WTC11 (cell line): ENCODE measurements at regions not wholly inside any gene's neighbourhood (a gene's known extent, or its start where the extent isn't known, plus 50 kb on each side); places are given as distances from the start of the nearest gene placed in this dataset.

Experiments used
- ATAC-seq: fragments of 200-7000 bp; cut with Tn5 transposase; 2 replicates; pipeline ENCODE4 v1.10.0; 2021; ENCODE audit warnings: mild to moderate bottlenecking, moderate library complexity
- CTCF ChIA-PET: fragments of 300-600 bp; sonication (Branson Sonifier 250); formaldehyde crosslinking; loops from one replicate; lab custom pipeline; 2021; ENCODE audit warnings: antibody characterized with exemption; lab: Charles Lee
- POLR2A ChIA-PET: fragments of 350-600 bp; sonication (Branson Sonifier 250); formaldehyde crosslinking; loops from one replicate; lab custom pipeline; 2021; ENCODE audit warnings: antibody characterized with exemption; lab: Charles Lee
- DNase-seq: peaks from one replicate; pipeline ENCODE4 v3.0.0; 2021; ENCODE audit warnings: low spot score
- H3K27ac Mint-ChIP-seq: 2 replicates; pipeline ENCODE4 v1.8.0; 2021; ENCODE audit warnings: mixed read lengths
- H3K27me3 Mint-ChIP-seq: 2 replicates; pipeline ENCODE4 v1.8.0; 2021; ENCODE audit warnings: low read depth, mild to moderate bottlenecking, moderate library complexity, mixed read lengths
- H3K36me3 Mint-ChIP-seq: 2 replicates; pipeline ENCODE4 v1.8.0; 2021; ENCODE audit warnings: mixed read lengths
- H3K4me1 Mint-ChIP-seq: 2 replicates; pipeline ENCODE4 v1.8.0; 2022; ENCODE audit warnings: mixed read lengths
- H3K4me3 Mint-ChIP-seq: 2 replicates; pipeline ENCODE4 v1.8.0; 2021; ENCODE audit warnings: mild to moderate bottlenecking, moderate library complexity, mixed read lengths
- H3K9me3 Mint-ChIP-seq: 2 replicates; pipeline ENCODE4 v1.8.0; 2021; ENCODE audit warnings: mixed read lengths
- CBFB ChIP-seq: sonication (generic); formaldehyde crosslinking; IDR thresholded peaks from 2 replicates; pipeline ENCODE4 v1.8.1; 2022; ENCODE audit warnings: mild to moderate bottlenecking, low read depth, missing genetic modification reagents
- CREB1 ChIP-seq: sonication (generic); formaldehyde crosslinking; IDR thresholded peaks from 2 replicates; pipeline ENCODE4 v1.8.0; 2023; ENCODE audit warnings: mild to moderate bottlenecking, missing genetic modification reagents
- GRHL2 ChIP-seq: fragments of 250-450 bp; sonication (Bioruptor Pico); IDR thresholded peaks from 2 replicates; pipeline ENCODE4 v1.8.0; 2022; ENCODE audit warnings: mild to moderate bottlenecking, moderate library complexity; ENCODE audit not compliant: insufficient replicate concordance, severe bottlenecking
- IRF2 ChIP-seq: sonication (generic); formaldehyde crosslinking; IDR thresholded peaks from 2 replicates; pipeline ENCODE4 v1.8.0; 2022; ENCODE audit warnings: low read depth, missing genetic modification reagents, borderline replicate concordance
- MLX ChIP-seq: sonication (generic); formaldehyde crosslinking; IDR thresholded peaks from 2 replicates; pipeline ENCODE4 v1.8.1; 2023; ENCODE audit warnings: mild to moderate bottlenecking, missing genetic modification reagents, moderate library complexity
- RORB ChIP-seq: fragments of 250-450 bp; sonication (Bioruptor Pico); IDR thresholded peaks from 2 replicates; pipeline ENCODE4 v1.9.0; 2021; ENCODE audit warnings: mild to moderate bottlenecking
- SMAD4 ChIP-seq: sonication (generic); formaldehyde crosslinking; IDR thresholded peaks from 2 replicates; pipeline ENCODE4 v1.8.0; 2022; ENCODE audit warnings: mild to moderate bottlenecking, missing genetic modification reagents
- SP1 ChIP-seq: sonication (generic); formaldehyde crosslinking; conservative IDR thresholded peaks from 2 replicates; pipeline ENCODE4 v1.8.1; 2022; ENCODE audit warnings: missing genetic modification reagents
- TCF7 ChIP-seq: sonication (generic); formaldehyde crosslinking; IDR thresholded peaks from 2 replicates; pipeline ENCODE4 v1.8.0; 2022; ENCODE audit warnings: mild to moderate bottlenecking, low read depth, missing genetic modification reagents, moderate library complexity
- USF1 ChIP-seq: sonication (generic); formaldehyde crosslinking; IDR thresholded peaks from 2 replicates; pipeline ENCODE4 v1.8.0; 2022; ENCODE audit warnings: mild to moderate bottlenecking, missing genetic modification reagents
- ZNF219 ChIP-seq: sonication (generic); formaldehyde crosslinking; IDR thresholded peaks from 2 replicates; pipeline ENCODE4 v1.8.0; 2023; ENCODE audit warnings: missing genetic modification reagents, mild to moderate bottlenecking, borderline replicate concordance
- ZNF263 ChIP-seq: sonication (generic); formaldehyde crosslinking; IDR thresholded peaks from 2 replicates; pipeline ENCODE4 v1.8.1; 2022; ENCODE audit warnings: low read depth, mild to moderate bottlenecking, moderate library complexity, missing genetic modification reagents
- ZNF396 ChIP-seq: fragments of 250-450 bp; sonication (Bioruptor Pico); IDR thresholded peaks from 2 replicates; pipeline ENCODE4 v1.8.0; 2021; ENCODE audit warnings: mild to moderate bottlenecking, moderate library complexity, borderline replicate concordance
- TF ChIP-seq, protein P1 (sequence below): fragments of 250-450 bp; sonication (Bioruptor Pico); IDR thresholded peaks from 2 replicates; pipeline ENCODE4 v1.9.0; 2021; ENCODE audit warnings: mild to moderate bottlenecking
- TF ChIP-seq, protein P2 (sequence below): sonication (generic); formaldehyde crosslinking; IDR thresholded peaks from 2 replicates; pipeline ENCODE4 v1.8.0; 2022; ENCODE audit warnings: mild to moderate bottlenecking, missing genetic modification reagents
- TF ChIP-seq, protein P3 (sequence below): sonication (generic); formaldehyde crosslinking; conservative IDR thresholded peaks from 2 replicates; pipeline ENCODE4 v1.8.1; 2023; ENCODE audit warnings: mild to moderate bottlenecking, low read depth, missing genetic modification reagents, moderate library complexity
- TF ChIP-seq, protein P4 (sequence below): fragments of 250-450 bp; sonication (Bioruptor Pico); IDR thresholded peaks from 2 replicates; pipeline ENCODE4 v2.1.2; 2022; ENCODE audit warnings: mild to moderate bottlenecking, moderate library complexity
- TF ChIP-seq, protein P5 (sequence below): sonication (generic); formaldehyde crosslinking; IDR thresholded peaks from 2 replicates; pipeline ENCODE4 v1.8.1; 2022; ENCODE audit warnings: mild to moderate bottlenecking, missing genetic modification reagents, moderate library complexity, borderline replicate concordance
- TF ChIP-seq, protein P6 (sequence below): sonication (generic); formaldehyde crosslinking; IDR thresholded peaks from 2 replicates; pipeline ENCODE4 v1.8.1; 2023; ENCODE audit warnings: mild to moderate bottlenecking, missing genetic modification reagents
- TF ChIP-seq, protein P7 (sequence below): fragments of 250-450 bp; sonication (Bioruptor Pico); IDR thresholded peaks from 2 replicates; pipeline ENCODE4 v1.9.0; 2021; ENCODE audit warnings: moderate library complexity, mild to moderate bottlenecking, inconsistent platforms, borderline replicate concordance

DNA sequence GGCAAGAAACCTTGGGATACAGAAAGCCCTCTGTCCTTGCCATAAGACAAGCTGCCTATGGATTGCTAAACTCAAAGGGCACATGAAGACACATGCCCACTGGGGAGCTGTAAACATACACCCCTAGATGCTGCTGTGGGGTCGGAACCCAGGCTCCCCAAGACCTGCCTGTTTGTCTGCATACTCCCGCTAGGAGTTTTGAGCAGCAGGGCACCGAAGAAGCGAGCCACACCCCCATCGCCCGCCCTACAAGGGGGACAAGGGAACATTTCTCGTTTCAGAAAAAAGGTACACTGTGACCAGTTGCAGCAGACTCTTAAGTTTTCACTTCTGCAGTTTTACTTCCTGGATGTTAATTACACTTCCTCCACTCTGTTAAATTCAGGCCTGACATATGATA, 680.2 kb upstream of the GHITM start:
- ChIA-PET CTCF (no interaction called here), POLR2A (no interaction called here)
- H3K27me3 Mint-ChIP-seq, result peaks cover 6% of the 10 kb centered on the region; the same call in 1 of the 2 replicates
- H3K9me3 Mint-ChIP-seq, result peaks cover 19% of the 10 kb centered on the region
- no peak overlapping the region for H3K4me3 Mint-ChIP-seq
- H3K4me1 Mint-ChIP-seq, result peaks cover 4% of the 10 kb centered on the region
- ATAC-seq (no peak), DNase-seq (no peak)
- TF ChIP-seq, protein P1, sequence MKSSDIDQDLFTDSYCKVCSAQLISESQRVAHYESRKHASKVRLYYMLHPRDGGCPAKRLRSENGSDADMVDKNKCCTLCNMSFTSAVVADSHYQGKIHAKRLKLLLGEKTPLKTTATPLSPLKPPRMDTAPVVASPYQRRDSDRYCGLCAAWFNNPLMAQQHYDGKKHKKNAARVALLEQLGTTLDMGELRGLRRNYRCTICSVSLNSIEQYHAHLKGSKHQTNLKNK, result no peak
- TF ChIP-seq SMAD4 (no peak), GRHL2 (no peak), SP1 (CRISPR knock-in tag) (no peak)
- no peak overlapping the region for H3K27ac Mint-ChIP-seq
- peaks cover 8% of the 10 kb centered on the region for H3K36me3 Mint-ChIP-seq

DNA sequence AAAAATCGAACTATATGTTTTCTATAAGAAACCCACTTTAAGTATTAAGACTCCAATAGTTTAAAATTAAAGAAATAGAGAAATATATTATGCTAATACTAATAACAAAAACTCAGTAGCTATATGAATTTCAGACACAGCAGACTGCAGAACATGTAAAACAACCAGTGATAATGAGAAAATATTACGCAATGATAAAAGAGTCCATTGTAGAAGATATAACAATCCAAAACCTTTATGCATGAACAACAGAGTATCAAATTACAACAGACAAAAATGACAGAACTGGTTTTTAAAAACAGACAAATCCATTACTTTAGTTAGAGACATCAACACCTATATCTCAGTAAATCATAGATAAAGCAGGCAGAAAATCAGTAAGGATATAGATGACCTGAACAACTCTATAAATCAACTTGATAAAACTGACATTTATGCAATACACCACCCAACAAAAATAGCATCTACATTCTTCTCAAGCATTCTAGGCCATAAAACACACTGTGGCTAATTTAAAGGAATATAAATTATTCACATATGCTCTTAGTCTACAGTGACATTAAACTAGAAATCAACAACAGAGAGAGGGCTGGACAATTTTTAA, 669.5 kb upstream of the GHITM start:
- H3K27ac Mint-ChIP-seq, result no peak overlapping the region
- POLR2A ChIA-PET, result no interaction called here

GRCh38 chr10:83476211-83476610, 663.1 kb upstream of the GHITM start:
- CTCF ChIA-PET, result no interaction called here
- Mint-ChIP-seq H3K4me3 (no peak overlapping the region), H3K27ac (no peak overlapping the region)
- TF ChIP-seq SMAD4 (no peak), ZNF219 (CRISPR knock-in tag) (no peak), CREB1 (CRISPR knock-in tag) (no peak), RORB (CRISPR knock-in tag) (no peak), MLX (CRISPR knock-in tag) (no peak), CBFB (no peak), ZNF263 (CRISPR knock-in tag) (no peak), USF1 (no peak), IRF2 (CRISPR knock-in tag) (no peak), TCF7 (CRISPR knock-in tag) (no peak), ZNF396 (CRISPR knock-in tag) (no peak)
- TF ChIP-seq, protein P2, sequence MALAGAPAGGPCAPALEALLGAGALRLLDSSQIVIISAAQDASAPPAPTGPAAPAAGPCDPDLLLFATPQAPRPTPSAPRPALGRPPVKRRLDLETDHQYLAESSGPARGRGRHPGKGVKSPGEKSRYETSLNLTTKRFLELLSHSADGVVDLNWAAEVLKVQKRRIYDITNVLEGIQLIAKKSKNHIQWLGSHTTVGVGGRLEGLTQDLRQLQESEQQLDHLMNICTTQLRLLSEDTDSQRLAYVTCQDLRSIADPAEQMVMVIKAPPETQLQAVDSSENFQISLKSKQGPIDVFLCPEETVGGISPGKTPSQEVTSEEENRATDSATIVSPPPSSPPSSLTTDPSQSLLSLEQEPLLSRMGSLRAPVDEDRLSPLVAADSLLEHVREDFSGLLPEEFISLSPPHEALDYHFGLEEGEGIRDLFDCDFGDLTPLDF (CRISPR knock-in tag), result no peak
- TF ChIP-seq, protein P3, sequence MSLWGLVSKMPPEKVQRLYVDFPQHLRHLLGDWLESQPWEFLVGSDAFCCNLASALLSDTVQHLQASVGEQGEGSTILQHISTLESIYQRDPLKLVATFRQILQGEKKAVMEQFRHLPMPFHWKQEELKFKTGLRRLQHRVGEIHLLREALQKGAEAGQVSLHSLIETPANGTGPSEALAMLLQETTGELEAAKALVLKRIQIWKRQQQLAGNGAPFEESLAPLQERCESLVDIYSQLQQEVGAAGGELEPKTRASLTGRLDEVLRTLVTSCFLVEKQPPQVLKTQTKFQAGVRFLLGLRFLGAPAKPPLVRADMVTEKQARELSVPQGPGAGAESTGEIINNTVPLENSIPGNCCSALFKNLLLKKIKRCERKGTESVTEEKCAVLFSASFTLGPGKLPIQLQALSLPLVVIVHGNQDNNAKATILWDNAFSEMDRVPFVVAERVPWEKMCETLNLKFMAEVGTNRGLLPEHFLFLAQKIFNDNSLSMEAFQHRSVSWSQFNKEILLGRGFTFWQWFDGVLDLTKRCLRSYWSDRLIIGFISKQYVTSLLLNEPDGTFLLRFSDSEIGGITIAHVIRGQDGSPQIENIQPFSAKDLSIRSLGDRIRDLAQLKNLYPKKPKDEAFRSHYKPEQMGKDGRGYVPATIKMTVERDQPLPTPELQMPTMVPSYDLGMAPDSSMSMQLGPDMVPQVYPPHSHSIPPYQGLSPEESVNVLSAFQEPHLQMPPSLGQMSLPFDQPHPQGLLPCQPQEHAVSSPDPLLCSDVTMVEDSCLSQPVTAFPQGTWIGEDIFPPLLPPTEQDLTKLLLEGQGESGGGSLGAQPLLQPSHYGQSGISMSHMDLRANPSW (CRISPR knock-in tag), result no peak
- TF ChIP-seq, protein P4, sequence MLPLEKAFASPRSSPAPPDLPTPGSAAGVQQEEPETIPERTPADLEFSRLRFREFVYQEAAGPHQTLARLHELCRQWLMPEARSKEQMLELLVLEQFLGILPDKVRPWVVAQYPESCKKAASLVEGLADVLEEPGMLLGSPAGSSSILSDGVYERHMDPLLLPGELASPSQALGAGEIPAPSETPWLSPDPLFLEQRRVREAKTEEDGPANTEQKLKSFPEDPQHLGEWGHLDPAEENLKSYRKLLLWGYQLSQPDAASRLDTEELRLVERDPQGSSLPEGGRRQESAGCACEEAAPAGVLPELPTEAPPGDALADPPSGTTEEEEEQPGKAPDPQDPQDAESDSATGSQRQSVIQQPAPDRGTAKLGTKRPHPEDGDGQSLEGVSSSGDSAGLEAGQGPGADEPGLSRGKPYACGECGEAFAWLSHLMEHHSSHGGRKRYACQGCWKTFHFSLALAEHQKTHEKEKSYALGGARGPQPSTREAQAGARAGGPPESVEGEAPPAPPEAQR (CRISPR knock-in tag), result no peak
- TF ChIP-seq, protein P5, sequence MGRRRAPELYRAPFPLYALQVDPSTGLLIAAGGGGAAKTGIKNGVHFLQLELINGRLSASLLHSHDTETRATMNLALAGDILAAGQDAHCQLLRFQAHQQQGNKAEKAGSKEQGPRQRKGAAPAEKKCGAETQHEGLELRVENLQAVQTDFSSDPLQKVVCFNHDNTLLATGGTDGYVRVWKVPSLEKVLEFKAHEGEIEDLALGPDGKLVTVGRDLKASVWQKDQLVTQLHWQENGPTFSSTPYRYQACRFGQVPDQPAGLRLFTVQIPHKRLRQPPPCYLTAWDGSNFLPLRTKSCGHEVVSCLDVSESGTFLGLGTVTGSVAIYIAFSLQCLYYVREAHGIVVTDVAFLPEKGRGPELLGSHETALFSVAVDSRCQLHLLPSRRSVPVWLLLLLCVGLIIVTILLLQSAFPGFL (CRISPR knock-in tag), result no peak

More for the DNA sequence above, 669.5 kb upstream of the GHITM start:
- Mint-ChIP-seq H3K4me3 (no peak overlapping the region), H3K9me3 (no peaks in the 10 kb centered on the region), H3K36me3 (no peaks in the 10 kb centered on the region), H3K4me1 (peaks cover 5% of the 10 kb centered on the region), H3K27me3 (no peaks in the 10 kb centered on the region; the same call in 1 of the 2 replicates)
- CTCF ChIA-PET, result no interaction called here
- TF ChIP-seq, protein P6, sequence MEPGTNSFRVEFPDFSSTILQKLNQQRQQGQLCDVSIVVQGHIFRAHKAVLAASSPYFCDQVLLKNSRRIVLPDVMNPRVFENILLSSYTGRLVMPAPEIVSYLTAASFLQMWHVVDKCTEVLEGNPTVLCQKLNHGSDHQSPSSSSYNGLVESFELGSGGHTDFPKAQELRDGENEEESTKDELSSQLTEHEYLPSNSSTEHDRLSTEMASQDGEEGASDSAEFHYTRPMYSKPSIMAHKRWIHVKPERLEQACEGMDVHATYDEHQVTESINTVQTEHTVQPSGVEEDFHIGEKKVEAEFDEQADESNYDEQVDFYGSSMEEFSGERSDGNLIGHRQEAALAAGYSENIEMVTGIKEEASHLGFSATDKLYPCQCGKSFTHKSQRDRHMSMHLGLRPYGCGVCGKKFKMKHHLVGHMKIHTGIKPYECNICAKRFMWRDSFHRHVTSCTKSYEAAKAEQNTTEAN (CRISPR knock-in tag), result no peak
- TF ChIP-seq, protein P7, sequence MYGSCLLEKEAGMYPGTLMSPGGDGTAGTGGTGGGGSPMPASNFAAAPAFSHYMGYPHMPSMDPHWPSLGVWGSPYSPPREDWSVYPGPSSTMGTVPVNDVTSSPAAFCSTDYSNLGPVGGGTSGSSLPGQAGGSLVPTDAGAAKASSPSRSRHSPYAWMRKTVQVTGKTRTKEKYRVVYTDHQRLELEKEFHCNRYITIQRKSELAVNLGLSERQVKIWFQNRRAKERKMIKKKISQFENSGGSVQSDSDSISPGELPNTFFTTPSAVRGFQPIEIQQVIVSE (CRISPR knock-in tag), result peak; percentile 70; the same call in 1 of the 2 replicates
- no peak for DNase-seq
- no peak for ATAC-seq

More at GRCh38 chr10:83476211-83476610, 663.1 kb upstream of the GHITM start:
- POLR2A ChIA-PET, result no interaction called here
- Mint-ChIP-seq H3K4me1 (no peaks in the 10 kb centered on the region), H3K27me3 (no peaks in the 10 kb centered on the region), H3K9me3 (peaks cover 7% of the 10 kb centered on the region), H3K36me3 (no peaks in the 10 kb centered on the region)
- ATAC-seq (no peak), DNase-seq (no peak)
